GM23338 (cell line): ENCODE measurements at regions not wholly inside any gene's neighbourhood (a gene's known extent, or its start where the extent isn't known, plus 50 kb on each side); places are given as distances from the start of the nearest gene placed in this dataset.

ENCODE experiments used
- ATAC-seq: fragments of 200-7000 bp; cut with Tn5 transposase; 3 replicates; pipeline ENCODE4 v1.9.1; 2020
- DNase-seq: peaks from one replicate; pipeline ENCODE4 v3.0.0-alpha.2; 2015; ENCODE audit warnings: low spot score
- H2AFZ ChIP-seq: fragments of 200-600 bp; sonication (generic); 2 replicates; pipeline ENCODE4 v1.8.0; 2016; ENCODE audit warnings: antibody characterized with exemption, mild to moderate bottlenecking, moderate library complexity
- H3F3A ChIP-seq: fragments of 200-600 bp; sonication (generic); replicated peaks from 2 replicates; pipeline ENCODE4 v1.8.0; 2017; ENCODE audit warnings: antibody characterized with exemption, mixed run types, low read depth
- H3K27ac ChIP-seq: fragments of 200-600 bp; sonication (generic); 2 replicates; pipeline ENCODE4 v1.6.1; 2016; ENCODE audit warnings: low read depth
- H3K27me3 ChIP-seq: fragments of 200-600 bp; sonication (generic); 2 replicates; pipeline ENCODE4 v1.8.0; 2016; ENCODE audit warnings: mild to moderate bottlenecking, mixed run types, moderate library complexity; ENCODE audit not compliant: insufficient read depth
- H3K36me3 ChIP-seq: fragments of 200-600 bp; sonication (generic); 2 replicates; pipeline ENCODE4 v1.8.0; 2016; ENCODE audit warnings: mild to moderate bottlenecking; ENCODE audit not compliant: insufficient read depth
- H3K4me1 ChIP-seq: fragments of 200-600 bp; sonication (generic); 2 replicates; pipeline ENCODE4 v1.8.0; 2016; ENCODE audit warnings: mild to moderate bottlenecking, moderate library complexity; ENCODE audit not compliant: insufficient read depth
- H3K4me2 ChIP-seq: fragments of 200-600 bp; sonication (generic); 2 replicates; pipeline ENCODE4 v1.7.1; 2017; ENCODE audit warnings: mixed run types
- H3K4me3 ChIP-seq: fragments of 200-600 bp; sonication (generic); 2 replicates; pipeline ENCODE4 v1.6.1; 2016; ENCODE audit warnings: mixed run types
- H3K79me2 ChIP-seq: fragments of 200-600 bp; sonication (generic); replicated peaks from 2 replicates; pipeline ENCODE4 v1.8.0; 2017; ENCODE audit warnings: mild to moderate bottlenecking; ENCODE audit not compliant: insufficient read depth
- H3K9me2 ChIP-seq: fragments of 200-600 bp; sonication (generic); 2 replicates; pipeline ENCODE4 v1.8.0; 2017; ENCODE audit not compliant: insufficient read depth
- H4K20me1 ChIP-seq: fragments of 200-600 bp; sonication (generic); replicated peaks from 2 replicates; pipeline ENCODE4 v1.8.0; 2017; ENCODE audit warnings: mild to moderate bottlenecking; ENCODE audit not compliant: insufficient read depth
- H3K27ac Mint-ChIP-seq: 2 replicates; pipeline ENCODE4 v1.8.0; 2020; ENCODE audit warnings: inconsistent platforms, mild to moderate bottlenecking, moderate library complexity, mixed read lengths
- H3K27me3 Mint-ChIP-seq: 3 replicates; pipeline ENCODE4 v1.8.0; 2022; ENCODE audit warnings: low read depth, mild to moderate bottlenecking, moderate library complexity, mixed read lengths, inconsistent platforms; ENCODE audit not compliant: insufficient read depth, poor library complexity
- H3K36me3 Mint-ChIP-seq: 3 replicates; pipeline ENCODE4 v1.8.0; 2021; ENCODE audit warnings: low read depth, mild to moderate bottlenecking, inconsistent platforms, moderate library complexity, mixed read lengths
- H3K4me1 Mint-ChIP-seq: 3 replicates; pipeline ENCODE4 v1.8.0; 2020; ENCODE audit warnings: mild to moderate bottlenecking, inconsistent platforms, mixed read lengths
- H3K4me3 Mint-ChIP-seq: 3 replicates; pipeline ENCODE4 v1.8.0; 2021; ENCODE audit warnings: moderate library complexity, mild to moderate bottlenecking, inconsistent platforms, mixed read lengths
- H3K9me3 Mint-ChIP-seq: 3 replicates; pipeline ENCODE4 v1.8.0; 2020; ENCODE audit warnings: moderate library complexity, mild to moderate bottlenecking, inconsistent platforms, mixed read lengths
- CREB1 ChIP-seq: fragments of 250-450 bp; sonication (Bioruptor Pico); IDR thresholded peaks from 2 replicates; pipeline ENCODE4 v1.5.0; 2020; ENCODE audit warnings: low read depth, mild to moderate bottlenecking, moderate library complexity
- CTCF ChIP-seq, 2 experiments: fragments of 200-600 bp in 1 of 2; sonication (generic) in 1 of 2; conservative IDR thresholded peaks; 2 replicates each; pipeline versions ENCODE4 v1.5.1 to v1.6.1; 2016 to 2017; ENCODE audit warnings: antibody characterized with exemption in 2 of 2, low read depth in 2 of 2, mild to moderate bottlenecking in 2 of 2, moderate library complexity in 1 of 2
- ETS1 ChIP-seq: IDR thresholded peaks from 2 replicates; pipeline ENCODE4 v1.6.1; 2016; ENCODE audit warnings: antibody characterized with exemption
- EZH2 ChIP-seq: fragments of 200-600 bp; sonication (generic); IDR thresholded peaks from one replicate; pipeline ENCODE4 v1.8.0; 2017; ENCODE audit warnings: antibody characterized with exemption, mild to moderate bottlenecking, low read depth; ENCODE audit not compliant: unreplicated experiment
- EZH2phosphoT487 ChIP-seq: fragments of 200-600 bp; sonication (generic); IDR thresholded peaks from one replicate; pipeline ENCODE4 v1.8.1; 2018; ENCODE audit warnings: antibody characterized with exemption; ENCODE audit not compliant: unreplicated experiment
- JUNB ChIP-seq: IDR thresholded peaks from one replicate; pipeline ENCODE4 v1.6.1; 2016; ENCODE audit warnings: antibody characterized with exemption; ENCODE audit not compliant: unreplicated experiment
- NANOG ChIP-seq: IDR thresholded peaks from 2 replicates; pipeline ENCODE4 v1.6.1; 2016; ENCODE audit warnings: antibody characterized with exemption, borderline replicate concordance
- POLR2AphosphoS5 ChIP-seq: IDR thresholded peaks from 2 replicates; pipeline ENCODE4 v1.6.1; 2016; ENCODE audit warnings: antibody characterized with exemption, low read depth
- REST ChIP-seq: IDR thresholded peaks from one replicate; pipeline ENCODE4 v1.6.1; 2018; ENCODE audit warnings: antibody characterized with exemption; ENCODE audit not compliant: unreplicated experiment
- STAT1 ChIP-seq: IDR thresholded peaks from one replicate; pipeline ENCODE4 v1.6.1; 2016; ENCODE audit warnings: antibody characterized with exemption; ENCODE audit not compliant: unreplicated experiment
- ZNF114 ChIP-seq: fragments of 250-450 bp; sonication (Bioruptor Pico); IDR thresholded peaks from 2 replicates; pipeline ENCODE4 v1.5.0; 2020; ENCODE audit warnings: mild to moderate bottlenecking, moderate library complexity
- ZNF331 ChIP-seq: fragments of 250-450 bp; sonication (Bioruptor Pico); IDR thresholded peaks from 2 replicates; pipeline ENCODE4 v1.5.0; 2020; ENCODE audit warnings: low read depth, mild to moderate bottlenecking, moderate library complexity

- TF ChIP-seq NANOG (no peak), POLR2AphosphoS5 (no peak), ZNF331 (CRISPR knock-in tag) (no peak), EZH2phosphoT487 (no peak), REST (no peak), CREB1 (CRISPR knock-in tag) (no peak), STAT1 (no peak)
Observed at GRCh38 chr11:114848027-114848426, 169.7 kb downstream of the NXPE2 start (continued).

- no peak overlapping the region for H2AFZ ChIP-seq
- no peaks in the 10 kb centered on the region for H3K27me3 ChIP-seq
- H3K4me3 ChIP-seq: no peak overlapping the region
- H3K27ac ChIP-seq: no peak overlapping the region
- no peaks in the 10 kb centered on the region for H3K36me3 Mint-ChIP-seq
- H3K4me1 Mint-ChIP-seq: no peaks in the 10 kb centered on the region
- TF ChIP-seq CTCF (conservative IDR thresholded peaks at IDR 0.05; ENCODE audit: low read depth in 2 of 2): no peak
- TF ChIP-seq EZH2phosphoT487: no peak
- TF ChIP-seq ZNF331 (CRISPR knock-in tag): no peak
- no peak for TF ChIP-seq EZH2
- TF ChIP-seq ETS1: no peak
- TF ChIP-seq JUNB: no peak
- no peak for TF ChIP-seq ZNF114 (CRISPR knock-in tag)
- TF ChIP-seq POLR2AphosphoS5: no peak
- H3K9me3 Mint-ChIP-seq: no peaks in the 10 kb centered on the region
- H3K27ac Mint-ChIP-seq: no peak overlapping the region
- peaks cover 18% of the 10 kb centered on the region for H3K9me2 ChIP-seq
- peaks cover 6% of the 10 kb centered on the region for H3K27me3 Mint-ChIP-seq
- no peaks in the 10 kb centered on the region for H3K79me2 ChIP-seq
- H3K4me3 Mint-ChIP-seq: no peak overlapping the region
- H3F3A ChIP-seq: no peaks in the 10 kb centered on the region
- no peak overlapping the region for H3K4me2 ChIP-seq
- no peaks in the 10 kb centered on the region for H3K36me3 ChIP-seq
- H3K4me1 ChIP-seq: no peaks in the 10 kb centered on the region
- no peak for ATAC-seq
- no peak for DNase-seq
- H4K20me1 ChIP-seq: no peaks in the 10 kb centered on the region
Observed at GRCh38 chr11:114857281-114857680, 179.0 kb downstream of the NXPE2 start.
